T-helper 1 cell treated with Interleukin-12 subunit alpha and Interleukin-12 subunit beta and Interleukin-4 antibody, amounts not matched to agents 30 ng/mL and 1 ng/mL, for 36 hours (primary cell): ENCODE measurements at regions not wholly inside any gene's neighbourhood (a gene's known extent, or its start where the extent isn't known, plus 50 kb on each side); places are given as distances from the start of the nearest gene placed in this dataset.
"Not testable (repeated sequence)": the region's sequence is repeated elsewhere in the genome, so short reads cannot be mapped to it uniquely, and the experiment has no call there.

Experiments
- intact Hi-C: fragments of 100-400 bp; cut with micrococcal nuclease; formaldehyde crosslinking; loops from one replicate; pipeline ENCODE4 v1.15.1; 2024

DNA sequence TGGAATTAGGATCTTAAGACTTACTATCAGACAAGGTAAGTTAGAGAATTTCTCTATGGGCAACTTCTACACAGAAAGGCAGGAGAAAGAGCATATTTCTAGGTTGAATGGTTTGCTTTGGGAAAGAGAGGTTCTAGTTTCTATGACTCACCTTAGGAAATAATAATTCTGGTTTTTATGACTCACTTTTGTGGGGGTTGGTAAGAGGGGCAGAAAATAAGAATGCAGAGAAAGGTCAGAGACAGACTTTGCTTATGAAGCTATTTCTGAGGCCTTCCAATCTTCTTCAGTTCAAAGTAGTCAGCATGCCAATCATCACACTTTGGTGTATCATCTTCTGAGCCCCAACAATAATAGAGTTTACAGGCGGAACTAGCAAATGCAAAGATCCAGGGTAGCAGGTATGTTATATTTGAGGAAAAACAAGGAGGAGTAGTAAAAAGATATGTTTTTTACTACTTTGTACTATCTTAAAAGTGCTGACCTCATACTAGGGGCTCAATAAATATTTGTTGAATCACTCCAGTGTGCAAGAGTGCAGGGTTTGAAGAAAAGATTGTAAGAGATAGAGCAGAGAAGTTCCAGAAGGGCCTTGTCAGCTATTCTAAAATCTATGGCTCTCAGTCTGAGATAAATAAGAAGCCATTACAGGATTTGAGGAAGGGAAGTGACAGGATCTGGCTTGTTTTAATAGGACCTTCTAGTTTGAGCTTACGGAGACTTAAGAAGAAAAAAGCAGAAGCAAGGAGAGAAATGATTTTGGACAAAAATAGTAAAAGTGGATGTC, 56.7 kb upstream of the LRFN5 start:
- intact Hi-C loops: no loop called here

DNA sequence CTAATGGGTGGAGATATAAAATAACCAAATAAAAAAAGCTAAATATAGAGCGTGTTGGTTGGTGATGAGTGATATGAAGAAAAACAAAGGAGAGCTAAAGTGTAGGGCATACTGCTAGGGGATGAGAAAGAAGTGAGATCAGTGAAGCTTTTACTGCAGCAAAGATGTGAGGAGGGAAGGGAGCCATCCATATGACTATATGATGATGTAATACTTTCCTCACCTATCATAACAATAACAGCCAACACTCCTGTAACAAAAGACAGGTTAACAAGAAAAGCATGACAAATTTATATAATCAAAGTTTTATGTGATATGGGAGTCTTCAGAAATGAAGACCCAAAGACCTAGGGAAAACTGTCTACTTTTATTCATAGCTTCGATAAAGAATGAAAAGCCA, 57.4 kb upstream of the LRFN5 start:
- intact Hi-C loops: no loop called here

DNA sequence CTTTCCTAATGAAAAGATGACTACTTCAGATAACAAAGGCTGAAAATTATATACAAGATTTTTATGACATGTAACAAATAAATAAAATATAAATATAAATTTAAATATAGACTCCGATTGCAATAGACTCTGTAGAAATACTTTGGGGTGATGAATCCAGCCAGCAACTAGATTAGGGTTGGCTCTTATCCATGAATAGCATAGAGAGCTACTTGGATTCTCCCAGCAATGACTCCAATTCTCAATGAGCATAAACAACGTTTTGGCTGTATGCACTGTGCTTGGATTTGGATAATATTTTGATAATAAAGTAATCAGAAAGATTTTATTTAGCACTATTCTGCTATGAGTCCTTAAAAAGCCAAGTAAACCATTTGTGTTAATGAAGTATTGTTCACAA, 58.0 kb upstream of the LRFN5 start:
- intact Hi-C loops: no loop called here

DNA sequence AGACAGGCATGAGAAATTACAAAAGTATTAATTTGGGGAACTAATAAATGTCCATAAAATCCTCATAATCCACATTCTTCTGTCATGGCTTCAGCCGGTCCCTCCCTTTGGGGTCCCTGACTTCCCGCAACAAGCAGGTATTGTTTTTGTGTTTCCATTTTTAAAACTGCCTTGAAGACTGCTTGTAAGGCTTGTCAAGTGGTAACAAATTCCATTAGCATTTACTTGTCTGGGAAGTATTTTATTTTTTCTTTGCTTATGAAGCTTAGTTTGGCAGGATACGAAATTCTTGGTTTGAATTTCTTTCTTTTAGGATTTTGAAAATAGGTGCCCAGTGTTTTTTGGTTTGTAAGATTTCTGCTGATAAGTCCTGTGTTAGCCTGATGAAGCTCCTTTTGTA, 65.3 kb upstream of the LRFN5 start:
- intact Hi-C loops: no loop called here

DNA sequence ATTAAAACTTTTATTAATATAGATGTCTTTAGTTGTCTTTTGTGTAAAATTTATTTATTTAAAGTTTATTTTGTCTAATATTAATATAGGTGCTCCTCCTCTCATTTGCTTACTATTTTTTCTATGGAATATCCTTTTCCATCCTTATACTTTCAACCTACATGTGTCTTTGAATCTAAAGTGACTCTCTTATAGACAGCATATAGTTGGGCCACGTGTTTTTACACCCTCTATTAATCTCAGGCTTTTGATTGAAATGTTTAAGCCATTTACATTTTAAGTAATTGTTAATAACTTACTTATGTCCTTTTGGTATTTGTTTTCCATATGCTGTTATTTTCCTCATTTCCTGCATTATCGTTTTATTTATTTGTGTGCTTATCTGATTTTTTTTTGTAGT, 74.4 kb upstream of the LRFN5 start:
- intact Hi-C loops: no loop called here

DNA sequence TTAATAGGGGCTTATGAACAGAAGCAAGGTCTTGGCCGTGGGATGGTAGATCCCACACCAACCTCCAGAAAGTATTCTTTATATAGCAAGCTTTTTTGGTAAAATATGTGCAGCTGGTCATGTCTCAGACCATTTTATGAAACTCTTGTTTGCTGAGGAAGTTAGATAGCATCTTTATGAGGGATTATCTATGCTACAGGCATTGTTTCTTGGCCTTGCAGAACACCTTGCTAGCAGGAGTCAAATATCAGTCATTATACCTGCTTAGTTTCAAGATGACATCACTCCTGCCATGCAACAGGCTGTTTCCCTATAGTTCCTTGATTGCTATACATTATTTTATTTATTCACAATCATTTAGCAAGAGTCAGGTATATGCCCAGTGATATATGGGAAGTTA, 84.8 kb upstream of the LRFN5 start:
- intact Hi-C loops: no loop called here

DNA sequence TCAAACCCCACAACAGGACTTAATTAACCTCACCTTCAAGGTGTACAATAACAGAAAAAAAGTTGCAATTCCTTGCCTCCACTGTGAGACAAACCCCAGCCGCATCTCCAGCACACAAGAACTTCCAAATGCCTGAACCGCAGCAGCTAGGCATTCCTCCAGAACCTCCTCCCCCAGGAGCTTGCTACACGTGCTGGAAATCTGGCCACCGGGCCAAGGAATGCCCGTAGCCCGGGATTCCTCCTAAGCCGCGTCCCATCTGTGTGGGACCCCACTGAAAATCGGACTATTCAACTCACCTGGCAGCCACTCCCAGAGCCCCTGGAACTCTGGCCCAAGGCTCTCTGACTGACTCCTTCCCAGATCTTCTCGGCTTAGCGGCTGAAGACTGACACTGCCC, 88.6 kb upstream of the LRFN5 start:
- intact Hi-C loops: not testable (repeated sequence)

DNA sequence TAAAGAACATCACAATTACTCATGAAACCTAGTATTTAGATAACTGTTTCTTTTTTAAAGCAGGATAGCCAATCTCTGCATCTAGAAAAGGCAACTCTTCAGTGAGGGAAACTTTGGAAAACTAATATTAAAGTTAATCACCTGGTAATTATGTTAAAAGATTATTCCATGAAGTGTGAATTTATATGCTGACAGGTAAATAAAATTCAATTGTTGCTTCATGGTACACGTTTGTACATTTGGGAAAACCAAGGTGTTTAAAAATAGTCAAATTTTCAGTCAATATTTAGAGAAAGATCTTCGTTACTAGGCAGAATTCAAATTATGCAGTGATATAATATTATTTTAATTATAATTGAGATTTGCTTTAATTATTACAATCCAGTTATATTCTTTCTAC, 100.1 kb upstream of the LRFN5 start:
- intact Hi-C loops: no loop called here

DNA sequence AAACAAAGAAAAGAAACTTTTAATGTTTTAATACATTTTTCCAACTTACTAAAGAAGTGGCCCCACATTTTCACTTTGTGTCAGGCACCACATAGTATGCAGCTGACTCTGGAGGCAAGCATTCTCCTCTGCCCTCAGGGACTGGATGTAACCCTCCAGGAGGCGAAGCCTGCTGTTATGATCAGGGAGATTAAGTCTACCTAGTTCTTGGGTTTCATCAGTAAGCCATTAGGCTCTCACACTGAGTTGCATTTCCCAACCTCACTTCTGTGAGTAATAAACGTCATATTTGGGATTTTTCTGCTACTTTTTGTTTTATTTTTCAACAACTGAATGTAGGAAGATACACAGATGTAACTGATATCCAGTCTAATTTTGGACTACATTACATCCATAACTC, 101.2 kb upstream of the LRFN5 start:
- intact Hi-C loops: no loop called here

DNA sequence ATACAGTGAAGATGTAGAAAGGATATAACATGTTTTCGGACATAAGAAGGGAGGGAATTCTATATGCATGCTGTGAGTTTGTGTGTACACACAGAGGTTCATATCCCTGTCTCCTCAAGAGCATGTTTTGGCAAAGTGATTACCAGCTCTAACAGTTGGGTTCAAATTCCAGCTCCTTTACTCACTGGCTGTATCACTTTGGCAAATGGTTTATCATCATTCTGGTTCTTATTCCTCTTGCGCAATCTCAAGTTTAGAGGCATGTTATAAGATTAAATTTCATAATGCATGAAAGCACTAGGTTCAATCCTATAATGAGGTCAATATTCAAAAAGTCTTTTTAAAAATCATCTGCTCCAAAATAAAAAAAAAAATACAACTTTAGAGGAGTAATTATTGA, 107.7 kb upstream of the LRFN5 start:
- intact Hi-C loops: no loop called here

DNA sequence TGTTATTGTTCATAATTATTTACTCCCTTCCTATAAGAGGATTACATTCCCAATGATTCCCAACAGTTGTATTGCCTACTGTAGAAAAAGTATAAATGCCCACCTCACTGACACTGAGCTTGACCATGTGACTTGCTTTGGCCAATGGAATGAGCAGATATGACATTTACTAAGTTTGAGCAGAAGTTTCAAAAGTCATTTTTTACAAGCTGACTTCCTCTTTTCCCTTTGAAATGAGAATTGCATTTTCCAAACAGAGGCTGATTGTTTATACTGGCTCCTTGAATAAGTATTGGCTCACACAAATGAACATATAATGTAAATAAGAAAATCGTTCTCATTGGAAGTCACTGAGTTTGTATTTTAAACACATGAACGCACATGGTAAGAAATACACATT, 116.4 kb upstream of the LRFN5 start:
- intact Hi-C loops: no loop called here

DNA sequence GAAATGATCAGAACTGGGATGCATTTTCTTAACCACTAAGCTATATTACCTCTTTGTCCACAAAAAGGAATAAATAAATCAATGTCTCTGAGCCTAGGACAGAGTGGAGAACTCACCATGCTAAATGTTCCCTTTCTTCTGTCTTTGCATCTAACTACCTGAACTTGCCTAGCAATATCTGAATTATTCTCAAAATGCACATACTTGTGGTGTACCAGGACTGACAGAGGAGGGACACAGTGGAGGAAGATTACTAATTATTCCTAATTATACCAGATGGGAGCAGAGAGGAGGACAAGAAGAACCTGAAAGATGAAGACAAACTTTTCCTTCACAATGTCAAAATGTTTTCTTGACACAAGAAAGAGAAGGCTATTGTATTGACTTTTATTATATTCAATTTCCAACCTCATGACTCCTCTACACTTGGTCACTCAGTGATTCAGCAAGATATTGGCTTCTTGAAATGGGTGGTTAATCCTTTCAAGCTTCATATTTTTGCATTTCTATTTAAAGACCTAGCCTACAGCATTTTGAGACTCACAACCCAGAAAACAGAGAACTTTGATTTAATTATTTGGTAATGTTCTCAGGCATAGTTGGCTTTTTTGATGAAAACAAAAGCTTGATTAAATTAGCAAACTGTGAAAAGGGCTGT, 117.2 kb upstream of the LRFN5 start:
- intact Hi-C loops: no loop called here

DNA sequence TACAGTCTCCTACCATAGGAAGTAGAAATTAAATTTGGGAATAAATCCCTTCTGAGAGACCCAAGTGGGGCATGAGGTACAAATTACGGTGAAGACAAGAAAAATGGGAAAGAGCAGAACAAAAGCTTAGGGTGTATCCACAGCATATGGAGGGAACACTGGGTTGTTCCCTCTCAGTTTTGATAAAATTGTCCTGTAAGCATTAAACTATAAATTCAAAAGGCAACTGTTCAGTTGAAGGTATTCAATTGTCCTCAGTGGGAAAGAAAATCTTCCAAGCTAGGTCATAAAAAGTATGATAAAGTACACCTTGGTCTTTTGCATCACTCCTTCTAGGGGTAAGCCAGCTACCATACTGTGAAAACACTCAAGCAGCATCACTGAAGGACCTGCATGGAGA, 118.3 kb upstream of the LRFN5 start:
- intact Hi-C loops: no loop called here

DNA sequence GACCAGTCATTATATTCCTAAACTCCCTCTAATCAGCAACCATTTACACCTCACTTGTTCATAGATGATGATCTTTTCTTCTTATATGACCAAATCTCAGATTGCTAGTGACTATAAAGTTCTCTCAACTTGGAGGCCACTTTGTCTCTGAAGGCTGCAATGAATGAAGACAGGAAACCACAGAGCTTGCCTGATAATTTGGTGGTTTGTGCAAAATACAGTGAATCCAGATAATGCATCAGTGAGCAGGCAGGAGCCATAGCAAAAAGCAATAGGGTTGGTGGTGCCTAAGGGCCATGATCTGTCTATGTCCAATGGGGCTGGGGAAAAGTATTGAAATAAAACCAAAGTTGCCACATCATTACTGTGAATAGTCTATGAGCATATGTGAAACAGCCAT, 123.8 kb upstream of the LRFN5 start:
- intact Hi-C loops: no loop called here

DNA sequence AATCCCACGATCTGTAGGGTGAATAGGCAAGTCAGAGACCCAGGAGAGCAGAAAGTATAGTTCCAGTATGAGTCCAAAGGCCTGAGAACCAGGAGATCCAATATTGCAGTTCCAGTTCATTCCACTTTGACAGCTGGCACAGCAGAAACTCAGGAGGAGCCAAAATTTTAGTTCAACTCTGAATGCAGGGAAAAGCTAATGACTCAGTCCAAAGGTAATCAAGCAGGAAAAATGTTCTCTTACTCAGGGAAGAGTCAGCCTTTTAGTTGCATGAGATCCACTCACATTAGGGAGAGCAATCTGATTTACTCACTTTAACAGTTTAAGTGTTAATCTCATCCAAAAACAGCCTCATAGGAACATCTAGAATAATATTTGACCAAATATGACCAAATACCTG, 130.2 kb upstream of the LRFN5 start:
- intact Hi-C loops: no loop called here

DNA sequence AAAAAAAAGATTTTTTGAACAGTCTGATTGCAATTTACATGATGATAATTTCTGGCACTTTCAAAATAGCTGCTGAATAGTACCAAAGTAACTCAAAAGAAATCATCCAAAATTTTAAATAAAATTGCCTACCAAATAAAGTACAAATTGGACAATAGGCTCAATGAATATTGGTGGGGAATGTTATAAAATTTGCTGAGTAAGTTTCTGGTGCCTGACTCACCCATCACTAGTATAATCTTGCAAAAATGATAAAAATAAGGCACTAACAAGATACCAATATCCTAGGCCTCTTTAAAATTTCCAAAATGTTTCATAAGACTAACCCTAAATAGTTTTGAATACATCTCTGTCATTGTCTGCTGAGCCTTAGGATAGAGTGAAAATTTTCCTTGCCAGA, 145.3 kb upstream of the LRFN5 start:
- intact Hi-C loops: no loop called here

DNA sequence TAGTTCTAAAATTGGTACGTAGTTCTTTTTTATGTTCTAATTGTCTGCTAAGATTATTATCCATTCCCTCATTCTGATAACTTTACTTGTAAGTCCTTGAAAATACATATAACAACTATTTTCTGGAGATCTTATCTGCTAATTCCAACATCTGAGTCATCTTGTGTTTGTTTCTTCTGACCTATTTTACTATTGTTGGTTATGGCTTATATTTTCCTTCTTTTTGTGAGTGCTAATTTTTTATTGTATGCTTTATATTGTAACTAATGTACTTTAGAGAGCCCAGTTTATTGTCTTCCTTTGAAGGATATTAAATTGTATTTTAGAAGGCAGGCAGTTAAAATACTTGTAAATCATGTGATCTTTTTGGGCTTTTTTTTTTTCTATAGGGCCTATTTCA, 149.3 kb upstream of the LRFN5 start:
- intact Hi-C loops: no loop called here

DNA sequence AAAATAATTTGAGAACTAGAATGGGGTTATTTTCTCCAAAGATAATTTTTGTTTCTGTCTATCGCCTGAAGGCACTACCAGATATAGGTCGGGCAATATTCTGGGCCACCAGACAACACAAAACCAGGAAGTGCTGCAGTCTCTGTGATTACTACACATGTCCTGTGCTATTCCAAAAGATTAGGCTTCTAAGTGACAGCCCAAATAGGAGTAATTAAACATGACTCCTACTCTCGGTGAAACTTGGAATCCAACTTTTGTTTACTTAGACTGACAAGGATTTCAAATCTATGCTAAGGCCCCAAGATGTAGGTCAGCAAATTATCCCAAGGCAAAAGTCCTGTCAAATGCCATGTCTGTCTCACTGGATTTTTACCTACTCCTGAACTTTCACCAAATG, 157.6 kb upstream of the LRFN5 start:
- intact Hi-C loops: no loop called here

DNA sequence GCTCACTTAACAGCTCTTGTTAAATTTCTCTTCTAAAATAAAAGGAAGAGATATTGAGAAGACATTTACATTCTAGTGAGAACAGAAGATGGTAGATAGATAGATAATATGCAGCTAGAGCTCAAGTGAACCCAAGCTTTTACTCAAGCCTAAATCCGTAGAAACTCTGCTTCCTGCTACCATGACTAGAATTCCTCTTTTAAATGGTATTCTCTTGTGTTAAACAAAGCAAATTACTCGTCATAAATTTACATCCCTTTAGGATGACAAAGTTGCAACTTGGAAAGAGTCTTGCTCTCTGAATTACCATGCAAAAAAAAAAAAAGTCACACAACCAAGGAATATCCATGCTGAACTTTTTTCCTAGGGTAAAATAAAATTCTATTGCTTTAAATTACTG, 160.7 kb upstream of the LRFN5 start:
- intact Hi-C loops: no loop called here

DNA sequence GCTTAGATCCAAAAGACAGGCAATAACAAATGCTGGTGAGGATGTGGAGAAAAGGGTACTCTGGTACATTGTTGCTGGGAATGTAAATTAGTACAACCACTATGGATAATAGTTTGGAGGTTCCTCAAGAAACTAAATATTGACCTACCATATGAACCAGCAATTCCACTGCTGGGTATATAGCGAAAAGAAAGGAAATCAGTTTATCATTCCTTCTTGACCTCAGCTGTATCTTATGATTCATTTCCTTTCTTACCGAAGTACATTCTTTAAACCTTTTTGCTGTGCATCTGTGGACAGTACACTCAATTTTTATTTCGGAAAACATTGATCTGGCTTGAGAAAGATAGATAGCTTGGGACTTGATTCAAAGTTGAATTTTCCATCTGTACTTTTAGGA, 183.2 kb upstream of the LRFN5 start:
- intact Hi-C loops: no loop called here

DNA sequence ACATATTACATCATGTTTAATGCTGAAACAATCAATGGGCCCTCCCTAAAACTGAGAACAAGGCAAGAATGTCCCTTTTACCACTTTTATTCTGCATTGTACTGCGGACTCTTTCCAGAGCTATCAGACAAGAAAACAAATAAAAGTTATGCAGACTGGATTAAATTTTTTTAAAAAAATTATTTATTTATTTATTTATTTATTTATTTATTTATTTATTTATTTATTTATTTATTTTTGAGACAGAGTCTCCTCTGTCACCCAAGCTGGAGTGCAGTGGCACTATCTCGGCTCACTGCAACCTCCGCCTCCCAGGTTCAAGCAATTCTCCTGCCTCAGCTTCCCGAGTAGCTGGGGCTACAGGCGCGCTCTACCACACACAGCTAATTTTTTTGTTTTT, 185.4 kb upstream of the LRFN5 start:
- intact Hi-C loops: not testable (repeated sequence)

DNA sequence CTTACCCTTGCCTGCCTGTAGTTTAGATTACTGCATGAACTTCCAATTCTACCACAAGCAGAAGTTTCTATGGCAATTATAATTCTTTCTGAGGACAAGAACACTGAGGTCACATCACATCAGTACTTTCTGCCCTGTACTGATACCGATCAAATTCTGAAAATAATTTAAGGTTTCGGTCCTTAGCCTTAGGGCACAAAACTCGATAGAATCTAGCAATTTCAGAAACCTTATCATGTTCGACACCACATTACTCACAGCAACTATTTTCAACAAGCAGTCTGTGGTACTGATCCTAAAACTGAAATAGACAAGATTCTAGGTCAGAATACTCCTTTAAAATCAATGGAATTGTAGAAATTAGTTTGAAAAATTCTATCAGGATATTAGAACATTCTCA, 187.0 kb upstream of the LRFN5 start:
- intact Hi-C loops: no loop called here

DNA sequence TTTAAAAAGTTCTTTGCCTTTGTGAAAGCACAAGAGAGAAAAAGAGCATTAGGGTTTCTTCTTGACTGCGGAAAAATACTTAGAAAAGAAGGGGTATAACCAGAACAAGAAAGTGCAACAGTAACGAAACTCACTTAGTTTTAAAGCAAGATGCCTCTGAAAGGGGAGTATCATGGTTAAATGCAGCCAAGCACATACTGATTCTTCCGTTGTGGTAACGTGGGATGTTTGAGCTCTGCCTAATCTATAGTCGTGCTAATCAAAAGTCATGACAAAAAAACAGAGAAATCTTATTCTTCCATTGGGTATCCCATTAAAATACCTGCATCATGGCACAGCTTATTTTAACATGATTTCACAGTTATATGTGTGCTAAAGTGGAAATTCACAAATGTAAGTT, 187.8 kb upstream of the LRFN5 start:
- intact Hi-C loops: no loop called here
